ENCODE measurements at regions not wholly inside any gene's neighbourhood (a gene's known extent, or its start where the extent isn't known, plus 50 kb on each side); places are given as distances from the start of the nearest gene placed in this dataset.

- TF ChIP-seq TAF1 (IDR thresholded peaks at IDR 0.05; ENCODE audit: borderline replicate concordance, low read depth, low read length): no peak
- no peak for TF ChIP-seq POLR2A (IDR thresholded peaks at IDR 0.05; ENCODE audit: low read depth, low read length)
- no peak for TF ChIP-seq POLR2AphosphoS5 (IDR thresholded peaks at IDR 0.05; ENCODE audit: low read depth, low read length)
- DNase-seq (ENCODE audit: insufficient read length): no peak
- FAIRE-seq: no peak
These were observed 444.8 kb downstream of the ARHGEF28 start for GRCh38 chr5:74070766-74071165.

- FAIRE-seq (no peak), DNase-seq (ENCODE audit: insufficient read length) (no peak)
- TF ChIP-seq POLR2AphosphoS5 (IDR thresholded peaks at IDR 0.05; ENCODE audit: low read depth, low read length): no peak
- no peak for TF ChIP-seq POLR2A (IDR thresholded peaks at IDR 0.05; ENCODE audit: low read depth, low read length)
These were observed 443.7 kb downstream of the ARHGEF28 start for GRCh38 chr5:74069741-74070140.

DNA sequence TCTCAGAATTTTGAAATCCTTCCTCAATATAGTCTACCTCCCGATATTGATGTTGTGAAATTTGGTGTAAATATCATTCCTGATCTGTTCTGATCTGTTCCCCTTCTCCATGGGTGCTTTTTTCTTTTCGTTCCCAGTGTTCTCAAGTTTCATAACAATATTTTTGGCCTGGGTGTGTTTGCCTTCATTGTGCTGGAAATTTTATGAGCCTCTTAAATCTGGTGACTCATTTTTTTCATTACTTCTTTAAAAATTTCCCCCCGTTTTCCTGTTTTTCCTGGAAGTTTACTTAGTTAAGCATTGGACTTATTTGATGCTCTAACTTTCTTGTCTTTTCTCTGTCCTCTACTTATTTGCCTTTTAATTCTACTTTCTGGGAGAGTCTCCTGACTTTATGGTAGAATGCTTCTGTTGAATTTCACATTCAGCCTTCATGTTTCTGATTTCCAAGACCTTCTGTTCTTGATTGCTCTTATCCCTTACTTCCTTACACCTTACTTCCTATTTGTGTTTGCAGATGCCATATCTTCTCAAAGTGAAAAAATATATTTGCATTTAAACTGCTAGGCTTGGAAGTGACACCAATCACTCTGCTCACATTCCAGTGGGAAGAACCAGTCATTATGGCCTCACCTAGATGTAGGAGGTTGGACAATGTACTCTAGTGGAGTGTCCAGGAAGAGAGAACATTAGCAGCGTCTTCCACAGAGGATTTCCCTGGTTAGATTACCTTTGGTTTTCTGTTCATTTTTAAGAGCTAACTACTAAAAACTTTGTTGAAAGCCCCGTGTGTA, 441.9 kb downstream of the ARHGEF28 start:
- no peak for DNase-seq (ENCODE audit: insufficient read length)
- TF ChIP-seq TAF1 (IDR thresholded peaks at IDR 0.05; ENCODE audit: borderline replicate concordance, low read depth, low read length) (no peak), POLR2AphosphoS5 (IDR thresholded peaks at IDR 0.05; ENCODE audit: low read depth, low read length) (no peak), POLR2A (IDR thresholded peaks at IDR 0.05; ENCODE audit: low read depth, low read length) (no peak)
- no peak for FAIRE-seq

DNA sequence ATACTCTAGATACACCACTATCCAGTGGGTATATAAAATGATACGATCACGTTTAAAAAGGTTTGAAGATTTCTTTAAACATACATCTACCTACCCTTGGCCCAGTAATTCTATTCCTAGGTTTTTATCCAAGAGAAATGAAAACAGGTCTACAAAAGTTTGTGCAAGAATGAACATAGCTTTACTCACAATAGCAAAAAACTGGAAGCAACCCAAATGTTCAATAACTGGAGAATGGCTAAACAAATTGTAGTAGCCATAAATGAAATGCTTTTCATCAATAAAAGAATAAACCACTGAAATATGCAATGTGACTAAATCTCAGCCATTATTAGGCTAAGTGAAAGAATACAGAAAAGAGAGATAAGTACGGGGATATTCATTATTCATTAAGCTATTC, 438.9 kb downstream of the ARHGEF28 start:
- TF ChIP-seq POLR2AphosphoS5 (IDR thresholded peaks at IDR 0.05; ENCODE audit: low read depth, low read length) (no peak), POLR2A (IDR thresholded peaks at IDR 0.05; ENCODE audit: low read depth, low read length) (no peak), TAF1 (IDR thresholded peaks at IDR 0.05; ENCODE audit: borderline replicate concordance, low read depth, low read length) (no peak)
- FAIRE-seq (no peak), DNase-seq (ENCODE audit: insufficient read length) (no peak)

DNA sequence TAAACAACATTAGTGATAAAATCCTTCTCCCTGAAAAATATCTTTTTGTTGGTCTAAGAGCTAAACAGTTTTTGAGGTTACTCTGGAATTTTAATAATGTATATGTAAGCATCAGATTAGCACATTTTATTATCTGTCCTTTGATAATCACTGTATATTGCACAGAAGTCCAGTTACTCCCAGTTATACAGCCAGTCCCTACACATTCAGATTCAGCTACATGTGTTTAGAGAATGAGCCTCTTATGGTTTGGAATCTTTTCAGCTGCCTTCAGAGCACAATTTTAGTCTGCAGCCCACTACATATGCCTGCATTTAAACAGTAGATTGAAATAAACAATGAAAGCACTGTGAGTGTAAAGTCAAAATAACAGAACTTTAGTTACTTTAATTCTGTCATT, 438.2 kb downstream of the ARHGEF28 start:
- FAIRE-seq: no peak
- TF ChIP-seq POLR2A (IDR thresholded peaks at IDR 0.05; ENCODE audit: low read depth, low read length) (no peak), POLR2AphosphoS5 (IDR thresholded peaks at IDR 0.05; ENCODE audit: low read depth, low read length) (no peak), TAF1 (IDR thresholded peaks at IDR 0.05; ENCODE audit: borderline replicate concordance, low read depth, low read length) (no peak)

GRCh38 chr5:74063821-74064220, 437.8 kb downstream of the ARHGEF28 start:
- no peak for FAIRE-seq
- TF ChIP-seq POLR2A (IDR thresholded peaks at IDR 0.05; ENCODE audit: low read depth, low read length): no peak
- no peak for TF ChIP-seq TAF1 (IDR thresholded peaks at IDR 0.05; ENCODE audit: borderline replicate concordance, low read depth, low read length)
- TF ChIP-seq POLR2AphosphoS5 (IDR thresholded peaks at IDR 0.05; ENCODE audit: low read depth, low read length): no peak
- DNase-seq (ENCODE audit: insufficient read length): no peak

More for the DNA sequence above, 438.2 kb downstream of the ARHGEF28 start:
- no peak for DNase-seq (ENCODE audit: insufficient read length)

DNA sequence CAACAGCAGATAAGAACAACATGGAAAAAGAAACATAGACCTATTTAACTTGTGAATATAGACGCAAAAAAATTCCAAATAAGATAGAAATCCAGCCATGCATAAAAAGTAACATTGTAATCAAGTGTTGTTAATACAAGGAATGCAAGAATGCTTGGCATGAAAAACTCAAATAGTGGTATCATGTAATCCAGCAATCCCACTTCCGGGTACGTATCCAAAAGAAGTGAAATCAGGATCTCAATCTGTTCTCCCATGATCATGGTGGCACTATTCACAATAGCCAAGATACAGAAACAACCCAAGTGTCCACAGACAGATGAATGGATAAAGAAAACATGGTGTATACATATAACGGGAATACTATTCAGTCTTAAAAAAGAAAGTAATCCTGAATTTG, 437.4 kb downstream of the ARHGEF28 start:
- FAIRE-seq (no peak), DNase-seq (ENCODE audit: insufficient read length) (no peak)
- TF ChIP-seq POLR2AphosphoS5 (IDR thresholded peaks at IDR 0.05; ENCODE audit: low read depth, low read length) (no peak), TAF1 (IDR thresholded peaks at IDR 0.05; ENCODE audit: borderline replicate concordance, low read depth, low read length) (no peak), POLR2A (IDR thresholded peaks at IDR 0.05; ENCODE audit: low read depth, low read length) (no peak)

GRCh38 chr5:74061292-74061691, 435.3 kb downstream of the ARHGEF28 start:
- no peak for FAIRE-seq
- DNase-seq (ENCODE audit: insufficient read length): no peak
- no peak for TF ChIP-seq TAF1 (IDR thresholded peaks at IDR 0.05; ENCODE audit: borderline replicate concordance, low read depth, low read length)

- no peak for FAIRE-seq
- no peak for DNase-seq (ENCODE audit: insufficient read length)
- TF ChIP-seq POLR2AphosphoS5 (IDR thresholded peaks at IDR 0.05; ENCODE audit: low read depth, low read length) (no peak), TAF1 (IDR thresholded peaks at IDR 0.05; ENCODE audit: borderline replicate concordance, low read depth, low read length) (no peak), POLR2A (IDR thresholded peaks at IDR 0.05; ENCODE audit: low read depth, low read length) (no peak)
These were observed 433.7 kb downstream of the ARHGEF28 start for GRCh38 chr5:74059706-74060105.

GRCh38 chr5:74056789-74057164, 430.8 kb downstream of the ARHGEF28 start:
- no peak for DNase-seq (ENCODE audit: insufficient read length)

DNA sequence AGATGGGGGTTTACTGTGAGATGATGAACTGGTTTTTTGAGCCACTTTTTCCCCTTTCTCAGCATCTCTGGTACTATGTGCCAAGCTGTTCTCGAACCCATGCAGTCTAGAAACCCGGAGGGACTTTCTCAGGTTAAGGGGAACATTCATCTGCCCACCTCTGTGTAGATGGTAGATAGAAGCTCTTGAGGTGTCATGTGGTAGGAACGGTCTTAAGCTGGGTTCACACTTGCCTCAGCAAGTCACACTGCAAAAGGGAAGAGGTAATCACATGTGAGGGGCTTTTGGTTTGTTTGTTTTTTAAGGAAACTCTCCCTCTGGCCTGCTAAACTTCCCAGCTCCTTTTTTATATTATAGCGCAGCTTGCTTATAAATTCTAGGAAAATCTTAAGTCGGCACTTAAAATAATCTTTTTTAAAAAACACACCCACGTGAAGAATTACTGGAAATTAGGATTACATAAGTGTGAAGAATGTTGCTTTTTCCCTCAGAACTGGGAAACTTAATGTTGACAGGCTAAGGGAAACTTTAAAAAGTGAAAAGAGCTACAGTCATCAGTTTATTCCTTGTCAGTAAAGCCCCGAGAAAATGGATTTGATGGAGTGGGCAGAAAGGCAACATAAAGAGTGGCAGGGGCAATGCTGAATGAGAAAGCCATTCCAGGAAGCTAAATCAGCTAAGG, 430.3 kb downstream of the ARHGEF28 start:
- DNase-seq (ENCODE audit: insufficient read length) (no peak), FAIRE-seq (no peak)
- no peak for TF ChIP-seq POLR2AphosphoS5 (IDR thresholded peaks at IDR 0.05; ENCODE audit: low read depth, low read length)

More at GRCh38 chr5:74056789-74057164, 430.8 kb downstream of the ARHGEF28 start:
- no peak for FAIRE-seq
- TF ChIP-seq POLR2A (IDR thresholded peaks at IDR 0.05; ENCODE audit: low read depth, low read length) (no peak), TAF1 (IDR thresholded peaks at IDR 0.05; ENCODE audit: borderline replicate concordance, low read depth, low read length) (no peak), POLR2AphosphoS5 (IDR thresholded peaks at IDR 0.05; ENCODE audit: low read depth, low read length) (no peak)

DNA sequence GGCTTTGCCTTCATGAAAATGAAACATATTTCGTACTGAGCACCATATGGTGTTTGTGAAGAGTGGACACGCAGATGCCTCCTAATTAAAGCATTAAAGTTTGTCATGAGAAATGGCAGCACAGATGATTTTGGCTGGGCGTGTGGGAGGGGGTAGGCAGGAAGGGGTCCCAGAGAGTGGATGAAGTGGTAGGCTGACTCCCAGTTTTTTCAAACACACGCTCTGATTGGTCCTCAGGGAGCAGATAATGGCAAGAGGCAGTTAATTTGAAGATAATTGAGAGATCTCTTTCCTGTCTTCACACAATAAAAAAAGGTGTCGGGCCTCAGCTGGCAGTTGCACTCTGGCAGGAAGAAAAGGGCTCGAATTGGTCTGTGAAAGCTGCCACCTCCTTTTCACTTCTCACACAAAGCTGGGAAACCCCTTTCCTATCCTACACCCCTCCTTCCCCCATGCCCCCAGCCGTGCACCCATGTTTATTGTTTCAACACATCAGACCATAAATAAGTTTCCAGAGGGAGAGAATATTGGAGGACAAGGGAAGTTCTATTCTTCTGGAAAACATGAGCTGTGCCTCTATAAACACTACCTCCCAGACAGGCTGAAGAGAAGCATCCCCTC, 429.6 kb downstream of the ARHGEF28 start:
- FAIRE-seq (no peak), DNase-seq (ENCODE audit: insufficient read length) (no peak)
- TF ChIP-seq POLR2AphosphoS5 (IDR thresholded peaks at IDR 0.05; ENCODE audit: low read depth, low read length) (no peak), TAF1 (IDR thresholded peaks at IDR 0.05; ENCODE audit: borderline replicate concordance, low read depth, low read length) (no peak), POLR2A (IDR thresholded peaks at IDR 0.05; ENCODE audit: low read depth, low read length) (no peak)
